Left cardiac atrium (tissue), 4 donors: ENCODE measurements at regions not wholly inside any gene's neighbourhood (a gene's known extent, or its start where the extent isn't known, plus 50 kb on each side); places are given as distances from the start of the nearest gene placed in this dataset.

Experiments
- ATAC-seq, 2 donors: fragments of 200-7000 bp; cut with Tn5 transposase; one replicate each; pipeline ENCODE4 v1.9.1; 2020; ENCODE audit warnings: mild to moderate bottlenecking in 2 of 2, moderate library complexity in 2 of 2
- DNase-seq: peaks from one replicate; pipeline ENCODE4 v3.0.0-alpha.2; 2020
- intact Hi-C, 2 donors: fragments of 100-400 bp; cut with DNase I; formaldehyde crosslinking; loops; one replicate each; pipeline versions ENCODE4 v1.14.1 to v1.15.1; 2022 to 2023
- donor health status: DM: no; HTN: yes; CAD: no.
- donor health status: DM: no; HTN: yes; CAD: no; lungs with severe emphysema.
- donor health status: DM: yes; HTN: yes; CAD: no.
- donor health status: Dilated cardiomyopathy.

- intact Hi-C loops: no loop called here
- ATAC-seq: no peak
- DNase-seq: no peak
These were observed 629.0 kb downstream of the USP25 start for GRCh38 chr21:16358784-16359183.

GRCh38 chr21:16363100-16363499, 633.3 kb downstream of the USP25 start:
- DNase-seq: no peak
- intact Hi-C loops: no loop called here
- no peak for ATAC-seq

GRCh38 chr21:16363518-16363917, 633.7 kb downstream of the USP25 start:
- intact Hi-C loops: no loop called here
- no peak for DNase-seq
- no peak for ATAC-seq

- DNase-seq (no peak), ATAC-seq (no peak)
- intact Hi-C loops: no loop called here
These were observed 636.4 kb downstream of the USP25 start for GRCh38 chr21:16366207-16366606.

GRCh38 chr21:16367079-16367478, 637.3 kb downstream of the USP25 start:
- no peak for DNase-seq
- intact Hi-C loops: no loop called here
- ATAC-seq: no peak

GRCh38 chr21:16370186-16370585, 640.4 kb downstream of the USP25 start:
- DNase-seq: no peak
- intact Hi-C loops: no loop called here
- no peak for ATAC-seq

- ATAC-seq (no peak), DNase-seq (no peak)
- intact Hi-C loops: no loop called here
These were observed 642.8 kb downstream of the USP25 start for GRCh38 chr21:16372586-16372985.

GRCh38 chr21:16376673-16377072, 646.9 kb downstream of the USP25 start:
- ATAC-seq (peak; percentile 84 to 92), DNase-seq (no peak)
- intact Hi-C loops: no loop called here

- no peak for DNase-seq
- ATAC-seq: peak; percentile 43 to 69
- intact Hi-C loops: no loop called here
These were observed 647.4 kb downstream of the USP25 start for GRCh38 chr21:16377120-16377658.

- ATAC-seq (no peak), DNase-seq (no peak)
- intact Hi-C loops: no loop called here
These were observed 648.1 kb downstream of the USP25 start for GRCh38 chr21:16377857-16378256.

- no peak for DNase-seq
- ATAC-seq: no peak
- intact Hi-C loops: no loop called here
These were observed 648.7 kb downstream of the USP25 start for GRCh38 chr21:16378525-16378924.

- intact Hi-C loops: no loop called here
- ATAC-seq (no peak), DNase-seq (no peak)
These were observed 658.5 kb downstream of the USP25 start for GRCh38 chr21:16388291-16388690.

- ATAC-seq (no peak), DNase-seq (no peak)
- intact Hi-C loops: no loop called here
These were observed 659.3 kb downstream of the USP25 start for GRCh38 chr21:16388911-16389560.

GRCh38 chr21:16389643-16390042, 659.9 kb downstream of the USP25 start:
- intact Hi-C loops: no loop called here
- ATAC-seq (no peak), DNase-seq (no peak)

GRCh38 chr21:16395285-16395684, 665.5 kb downstream of the USP25 start:
- DNase-seq: no peak
- intact Hi-C loops: no loop called here

GRCh38 chr21:16402752-16403151, 673.0 kb downstream of the USP25 start:
- DNase-seq (no peak), ATAC-seq (peak in 1 of 2 donors; percentile 36)
- intact Hi-C loops: no loop called here

More at GRCh38 chr21:16395285-16395684, 665.5 kb downstream of the USP25 start:
- no peak for ATAC-seq

GRCh38 chr21:16404776-16405175, 675.0 kb downstream of the USP25 start:
- intact Hi-C loops: no loop called here
- no peak for DNase-seq
- no peak for ATAC-seq

GRCh38 chr21:16406355-16406754, 676.6 kb downstream of the USP25 start:
- DNase-seq: no peak
- intact Hi-C loops: no loop called here
- no peak for ATAC-seq

- no peak for DNase-seq
- intact Hi-C loops: no loop called here
- ATAC-seq: peak in 1 of 2 donors; percentile 65
These were observed 677.8 kb downstream of the USP25 start for GRCh38 chr21:16407403-16408240.

GRCh38 chr21:16408280-16408679, 678.5 kb downstream of the USP25 start:
- intact Hi-C loops: no loop called here
- DNase-seq: no peak
- ATAC-seq: no peak

- no peak for ATAC-seq
- DNase-seq: no peak
- intact Hi-C loops: no loop called here
These were observed 679.6 kb downstream of the USP25 start for GRCh38 chr21:16409352-16409751.
